ENCODE measurements at regions not wholly inside any gene's neighbourhood (a gene's known extent, or its start where the extent isn't known, plus 50 kb on each side); places are given as distances from the start of the nearest gene placed in this dataset.

- Mint-ChIP-seq H3K9me3 (peaks cover 5% of the 10 kb centered on the region), H3K36me3 (peaks cover 1% of the 10 kb centered on the region), H3K27me3 (no peaks in the 10 kb centered on the region), H3K27ac (no peak overlapping the region), H3K4me1 (no peaks in the 10 kb centered on the region), H3K4me3 (no peak overlapping the region)
Measured at GRCh38 chr1:14435368-14436023, 163.0 kb upstream of the KAZN start.

GRCh38 chr1:14437417-14437918 is 161.0 kb upstream of the KAZN start:
- no peaks in the 10 kb centered on the region for H3K4me1 Mint-ChIP-seq
- H3K4me3 Mint-ChIP-seq, result no peak overlapping the region
- H3K9me3 Mint-ChIP-seq, result peaks cover 5% of the 10 kb centered on the region
- H3K36me3 Mint-ChIP-seq, result peaks cover 1% of the 10 kb centered on the region
- no peaks in the 10 kb centered on the region for H3K27me3 Mint-ChIP-seq
- H3K27ac Mint-ChIP-seq, result no peak overlapping the region

GRCh38 chr1:14438127-14438769 is 160.2 kb upstream of the KAZN start:
- Mint-ChIP-seq H3K4me3 (no peak overlapping the region), H3K27me3 (peaks cover 2% of the 10 kb centered on the region), H3K36me3 (peaks cover under 1% of the 10 kb centered on the region), H3K4me1 (no peaks in the 10 kb centered on the region), H3K27ac (no peak overlapping the region), H3K9me3 (peaks cover 3% of the 10 kb centered on the region)

- H3K27ac Mint-ChIP-seq, result no peak overlapping the region
- H3K36me3 Mint-ChIP-seq, result no peaks in the 10 kb centered on the region
- no peaks in the 10 kb centered on the region for H3K9me3 Mint-ChIP-seq
- H3K27me3 Mint-ChIP-seq, result peaks cover 2% of the 10 kb centered on the region
- H3K4me1 Mint-ChIP-seq, result no peaks in the 10 kb centered on the region
- H3K4me3 Mint-ChIP-seq, result no peak overlapping the region
Measured at GRCh38 chr1:14439015-14439414, 159.5 kb upstream of the KAZN start.

GRCh38 chr1:14440166-14440565 is 158.3 kb upstream of the KAZN start:
- Mint-ChIP-seq H3K4me1 (no peaks in the 10 kb centered on the region), H3K36me3 (no peaks in the 10 kb centered on the region), H3K27ac (no peak overlapping the region), H3K27me3 (peaks cover 2% of the 10 kb centered on the region), H3K9me3 (no peaks in the 10 kb centered on the region), H3K4me3 (no peak overlapping the region)

GRCh38 chr1:14440731-14441130 is 157.8 kb upstream of the KAZN start:
- no peak overlapping the region for H3K4me3 Mint-ChIP-seq
- H3K36me3 Mint-ChIP-seq, result no peaks in the 10 kb centered on the region
- no peak overlapping the region for H3K27ac Mint-ChIP-seq
- H3K4me1 Mint-ChIP-seq, result no peaks in the 10 kb centered on the region
- peaks cover 2% of the 10 kb centered on the region for H3K27me3 Mint-ChIP-seq
- no peaks in the 10 kb centered on the region for H3K9me3 Mint-ChIP-seq

GRCh38 chr1:14441302-14441741 is 157.2 kb upstream of the KAZN start:
- H3K4me1 Mint-ChIP-seq, result no peaks in the 10 kb centered on the region
- peaks cover 2% of the 10 kb centered on the region for H3K27me3 Mint-ChIP-seq
- no peak overlapping the region for H3K27ac Mint-ChIP-seq
- no peaks in the 10 kb centered on the region for H3K36me3 Mint-ChIP-seq
- no peak overlapping the region for H3K4me3 Mint-ChIP-seq
- H3K9me3 Mint-ChIP-seq, result no peaks in the 10 kb centered on the region

GRCh38 chr1:14442669-14443068 is 155.8 kb upstream of the KAZN start:
- no peak overlapping the region for H3K27ac Mint-ChIP-seq
- H3K4me1 Mint-ChIP-seq, result no peaks in the 10 kb centered on the region
- no peak overlapping the region for H3K4me3 Mint-ChIP-seq
- H3K9me3 Mint-ChIP-seq, result no peaks in the 10 kb centered on the region
- no peaks in the 10 kb centered on the region for H3K36me3 Mint-ChIP-seq
- H3K27me3 Mint-ChIP-seq, result peaks cover 2% of the 10 kb centered on the region

- Mint-ChIP-seq H3K27me3 (peaks cover 2% of the 10 kb centered on the region), H3K36me3 (no peaks in the 10 kb centered on the region), H3K4me1 (no peaks in the 10 kb centered on the region), H3K9me3 (no peaks in the 10 kb centered on the region), H3K4me3 (no peak overlapping the region), H3K27ac (no peak overlapping the region)
Measured at GRCh38 chr1:14443164-14443787, 155.2 kb upstream of the KAZN start.

GRCh38 chr1:14451217-14451616 is 147.3 kb upstream of the KAZN start:
- Mint-ChIP-seq H3K36me3 (no peaks in the 10 kb centered on the region), H3K9me3 (no peaks in the 10 kb centered on the region), H3K4me1 (no peaks in the 10 kb centered on the region), H3K4me3 (no peak overlapping the region), H3K27me3 (peaks cover 5% of the 10 kb centered on the region), H3K27ac (no peak overlapping the region)

GRCh38 chr1:14452551-14452950 is 145.9 kb upstream of the KAZN start:
- Mint-ChIP-seq H3K9me3 (no peaks in the 10 kb centered on the region), H3K27ac (no peak overlapping the region), H3K27me3 (peaks cover 5% of the 10 kb centered on the region), H3K4me1 (no peaks in the 10 kb centered on the region), H3K4me3 (no peak overlapping the region), H3K36me3 (no peaks in the 10 kb centered on the region)

GRCh38 chr1:14460173-14460572 is 138.3 kb upstream of the KAZN start:
- H3K4me3 Mint-ChIP-seq, result no peak overlapping the region
- H3K27me3 Mint-ChIP-seq, result peaks cover 3% of the 10 kb centered on the region

GRCh38 chr1:14462851-14463250 is 135.6 kb upstream of the KAZN start:
- Mint-ChIP-seq H3K27ac (no peak overlapping the region), H3K27me3 (peaks cover 3% of the 10 kb centered on the region), H3K4me1 (no peaks in the 10 kb centered on the region), H3K36me3 (no peaks in the 10 kb centered on the region), H3K9me3 (no peaks in the 10 kb centered on the region), H3K4me3 (no peak overlapping the region)

More at GRCh38 chr1:14460173-14460572, 138.3 kb upstream of the KAZN start:
- no peaks in the 10 kb centered on the region for H3K9me3 Mint-ChIP-seq
- no peaks in the 10 kb centered on the region for H3K36me3 Mint-ChIP-seq
- no peak overlapping the region for H3K27ac Mint-ChIP-seq
- H3K4me1 Mint-ChIP-seq, result no peaks in the 10 kb centered on the region

GRCh38 chr1:14466006-14466405 is 132.5 kb upstream of the KAZN start:
- H3K9me3 Mint-ChIP-seq, result no peaks in the 10 kb centered on the region
- H3K27me3 Mint-ChIP-seq, result peaks cover 3% of the 10 kb centered on the region
- no peaks in the 10 kb centered on the region for H3K4me1 Mint-ChIP-seq
- no peak overlapping the region for H3K4me3 Mint-ChIP-seq
- H3K27ac Mint-ChIP-seq, result no peak overlapping the region
- H3K36me3 Mint-ChIP-seq, result no peaks in the 10 kb centered on the region

GRCh38 chr1:14467112-14467511 is 131.4 kb upstream of the KAZN start:
- no peaks in the 10 kb centered on the region for H3K9me3 Mint-ChIP-seq

GRCh38 chr1:14468751-14469150 is 129.7 kb upstream of the KAZN start:
- Mint-ChIP-seq H3K9me3 (no peaks in the 10 kb centered on the region), H3K4me1 (no peaks in the 10 kb centered on the region), H3K36me3 (no peaks in the 10 kb centered on the region), H3K27me3 (no peaks in the 10 kb centered on the region), H3K4me3 (no peak overlapping the region), H3K27ac (no peak overlapping the region)

More at GRCh38 chr1:14467112-14467511, 131.4 kb upstream of the KAZN start:
- no peaks in the 10 kb centered on the region for H3K4me1 Mint-ChIP-seq
- no peaks in the 10 kb centered on the region for H3K36me3 Mint-ChIP-seq
- H3K27me3 Mint-ChIP-seq, result peaks cover 2% of the 10 kb centered on the region
- H3K27ac Mint-ChIP-seq, result no peak overlapping the region
- H3K4me3 Mint-ChIP-seq, result no peak overlapping the region

Measured in activated naive CD4-positive, alpha-beta T cell treated with anti-CD3 and anti-CD28 coated beads, Interleukin-2, amount 50 U/mL, for 24 hours (primary cell).